Keratinocyte (primary cell): ENCODE measurements at regions not wholly inside any gene's neighbourhood (a gene's known extent, or its start where the extent isn't known, plus 50 kb on each side); places are given as distances from the start of the nearest gene placed in this dataset.

Source experiments
- DNase-seq: peaks from one replicate; pipeline ENCODE4 v3.0.0-alpha.2; 2011; ENCODE audit warnings: low read depth, missing footprints, low spot score
- FAIRE-seq: peaks from 2 replicates; lab custom pipeline; 2011; peaks lifted over from hg19 to GRCh38; lab: Jason Lieb, UNC
- H2AFZ ChIP-seq: 2 replicates; pipeline ENCODE4 v1.6.0; 2012; ENCODE audit warnings: low read length, control low read depth, inconsistent platforms; ENCODE audit not compliant: control insufficient read depth
- H3K27ac ChIP-seq: 2 replicates; pipeline ENCODE4 v1.5.1; 2011; ENCODE audit warnings: low read length; ENCODE audit not compliant: control insufficient read depth, insufficient read depth
- H3K27me3 ChIP-seq: 3 replicates; pipeline ENCODE4 v1.6.0; 2011; ENCODE audit warnings: low read length; ENCODE audit not compliant: control insufficient read depth, insufficient read depth; ENCODE audit errors: extremely low read depth
- H3K36me3 ChIP-seq, 2 experiments: 2 replicates in 1 of 2; 3 replicates in 1 of 2; pipeline ENCODE4 v1.5.1; 2011; ENCODE audit warnings: low read length in 2 of 2, mild to moderate bottlenecking in 1 of 2; ENCODE audit not compliant: control insufficient read depth in 2 of 2, insufficient read depth in 2 of 2; ENCODE audit errors: extremely low read depth in 1 of 2
- H3K4me1 ChIP-seq: 3 replicates; pipeline ENCODE4 v1.5.1; 2011; ENCODE audit warnings: low read length; ENCODE audit not compliant: control insufficient read depth, insufficient read depth; ENCODE audit errors: extremely low read depth
- H3K4me2 ChIP-seq: 3 replicates; pipeline ENCODE4 v1.6.0; 2011; ENCODE audit warnings: low read depth, low read length; ENCODE audit not compliant: control insufficient read depth, insufficient read depth; ENCODE audit errors: extremely low read depth
- H3K4me3 ChIP-seq, 3 experiments: fragments of 200-600 bp in 1 of 3; sonication (generic) in 1 of 3; 2 replicates in 2 of 3; 3 replicates in 1 of 3; pipeline ENCODE4 v1.5.1; 2011 to 2016; ENCODE audit warnings: low read length in 3 of 3, mild to moderate bottlenecking in 3 of 3, control low read depth in 2 of 3, inconsistent platforms in 1 of 3, low read depth in 1 of 3, mixed read lengths in 1 of 3, mixed run types in 1 of 3, moderate library complexity in 1 of 3; ENCODE audit not compliant: control insufficient read depth in 2 of 3, insufficient read depth in 2 of 3; ENCODE audit errors: extremely low read depth in 1 of 3
- H3K79me2 ChIP-seq: 2 replicates; pipeline ENCODE4 v1.6.0; 2012; ENCODE audit warnings: low read length; ENCODE audit not compliant: control insufficient read depth, insufficient read depth
- H3K9ac ChIP-seq: 3 replicates; pipeline ENCODE4 v1.6.0; 2011; ENCODE audit warnings: low read length; ENCODE audit not compliant: control insufficient read depth, insufficient read depth; ENCODE audit errors: extremely low read depth
- H3K9me1 ChIP-seq: 3 replicates; pipeline ENCODE4 v1.6.0; 2011; ENCODE audit warnings: low read length; ENCODE audit not compliant: control insufficient read depth, insufficient read depth; ENCODE audit errors: extremely low read depth
- H3K9me3 ChIP-seq: 2 replicates; pipeline ENCODE4 v1.5.1; 2012; ENCODE audit warnings: low read depth, low read length; ENCODE audit not compliant: control insufficient read depth
- H4K20me1 ChIP-seq: 3 replicates; pipeline ENCODE4 v1.6.0; 2011; ENCODE audit warnings: low read length; ENCODE audit not compliant: control insufficient read depth, insufficient read depth; ENCODE audit errors: extremely low read depth
- CTCF ChIP-seq, 3 experiments: IDR thresholded peaks in 1 of 3; conservative IDR thresholded peaks in 1 of 3; optimal IDR thresholded peaks in 1 of 3; 2 replicates in 2 of 3; 3 replicates in 1 of 3; pipeline versions ENCODE3 to v1.5.1; 2011; ENCODE audit warnings: low read length in 3 of 3, mild to moderate bottlenecking in 3 of 3, moderate library complexity in 2 of 3, control low read depth in 1 of 3, inconsistent platforms in 1 of 3; ENCODE audit not compliant: insufficient read depth in 2 of 3; ENCODE audit errors: extremely low read depth in 1 of 3
- EZH2 ChIP-seq: IDR thresholded peaks from one replicate; pipeline ENCODE4 v1.6.1; 2012; ENCODE audit warnings: inconsistent platforms, mild to moderate bottlenecking, low read length, moderate library complexity
- dilution Hi-C: fragments of 300-500 bp; cut with MboI; formaldehyde crosslinking; loops from one replicate; pipeline ENCODE4 v1.7.0; 2020; ENCODE audit warnings: low sequenced_read_pairs; ENCODE audit not compliant: extremely low pct_ligation_motif_present

GRCh38 chr4:178781779-178782178 is 1339.5 kb upstream of the AGA start:
- H3K79me2 ChIP-seq = no peaks in the 10 kb centered on the region
- FAIRE-seq = no peak
- no peaks in the 10 kb centered on the region for H3K9me3 ChIP-seq
- H3K4me1 ChIP-seq = no peaks in the 10 kb centered on the region
- no peak overlapping the region for H3K4me2 ChIP-seq
- no peak overlapping the region for H3K4me3 ChIP-seq
- dilution Hi-C loops = no loop called here
- no peaks in the 10 kb centered on the region for H3K9me1 ChIP-seq
- no peaks in the 10 kb centered on the region for H3K27me3 ChIP-seq
- H3K9ac ChIP-seq = no peak overlapping the region
- H4K20me1 ChIP-seq = no peaks in the 10 kb centered on the region
- H3K27ac ChIP-seq = no peak overlapping the region
- no peaks in the 10 kb centered on the region for H3K36me3 ChIP-seq
- DNase-seq = no peak
- TF ChIP-seq CTCF (optimal IDR thresholded peaks at IDR 0.05 in 1 of 3, IDR thresholded peaks at IDR 0.05 in 1 of 3, conservative IDR thresholded peaks at IDR 0.05 in 1 of 3; ENCODE audit: extremely low read depth in 1 of 3, insufficient read depth in 2 of 3, low read length in 3 of 3) (no peak), EZH2 (no peak)
- no peak overlapping the region for H2AFZ ChIP-seq

GRCh38 chr4:178784491-178784890 is 1342.3 kb upstream of the AGA start:
- Histone ChIP-seq H3K36me3 (no peaks in the 10 kb centered on the region), H3K4me2 (no peak overlapping the region), H3K4me3 (no peak overlapping the region), H3K79me2 (no peaks in the 10 kb centered on the region), H4K20me1 (no peaks in the 10 kb centered on the region), H3K9me1 (no peaks in the 10 kb centered on the region), H2AFZ (no peak overlapping the region), H3K27me3 (no peaks in the 10 kb centered on the region), H3K27ac (no peak overlapping the region), H3K4me1 (no peaks in the 10 kb centered on the region), H3K9ac (no peak overlapping the region), H3K9me3 (no peaks in the 10 kb centered on the region)
- no peak for DNase-seq
- no peak for FAIRE-seq
- dilution Hi-C loops = no loop called here
- TF ChIP-seq CTCF (optimal IDR thresholded peaks at IDR 0.05 in 1 of 3, IDR thresholded peaks at IDR 0.05 in 1 of 3, conservative IDR thresholded peaks at IDR 0.05 in 1 of 3; ENCODE audit: extremely low read depth in 1 of 3, insufficient read depth in 2 of 3, low read length in 3 of 3) (no peak), EZH2 (no peak)
